ENCODE measurements at regions not wholly inside any gene's neighbourhood (a gene's known extent, or its start where the extent isn't known, plus 50 kb on each side); places are given as distances from the start of the nearest gene placed in this dataset.

GRCh38 chr1:217214551-217214950, 416.3 kb downstream of the GPATCH2 start:
- no peak for DNase-seq (ENCODE audit: low read depth in 2 of 2)

GRCh38 chr1:217211486-217211885, 419.4 kb downstream of the GPATCH2 start:
- no peak for DNase-seq (ENCODE audit: low read depth in 2 of 2)

GRCh38 chr1:217205578-217205977, 425.3 kb downstream of the GPATCH2 start:
- no peak for DNase-seq (ENCODE audit: low read depth in 2 of 2)

GRCh38 chr1:217196616-217197015, 434.3 kb downstream of the GPATCH2 start:
- DNase-seq (ENCODE audit: low read depth in 2 of 2): no peak

- no peak for DNase-seq (ENCODE audit: low read depth in 2 of 2)
These were observed 437.7 kb downstream of the GPATCH2 start for GRCh38 chr1:217193151-217193550.

- no peak for DNase-seq (ENCODE audit: low read depth in 2 of 2)
These were observed 439.4 kb downstream of the GPATCH2 start for GRCh38 chr1:217191441-217191840.

- no peak for DNase-seq (ENCODE audit: low read depth in 2 of 2)
These were observed 440.5 kb downstream of the GPATCH2 start for GRCh38 chr1:217190359-217190758.

GRCh38 chr1:217189362-217189761, 441.5 kb downstream of the GPATCH2 start:
- DNase-seq (ENCODE audit: low read depth in 2 of 2): no peak

- DNase-seq (ENCODE audit: low read depth in 2 of 2): no peak
These were observed 442.3 kb downstream of the GPATCH2 start for GRCh38 chr1:217188280-217189237.

GRCh38 chr1:217186664-217187063, 444.2 kb downstream of the GPATCH2 start:
- no peak for DNase-seq (ENCODE audit: low read depth in 2 of 2)

GRCh38 chr1:217184854-217185253, 446.0 kb downstream of the GPATCH2 start:
- no peak for DNase-seq (ENCODE audit: low read depth in 2 of 2)

GRCh38 chr1:217182992-217183391, 447.9 kb downstream of the GPATCH2 start:
- DNase-seq (ENCODE audit: low read depth in 2 of 2): no peak

GRCh38 chr1:217181756-217182155, 449.1 kb downstream of the GPATCH2 start:
- DNase-seq (ENCODE audit: low read depth in 2 of 2): no peak

GRCh38 chr1:217181176-217181746, 449.6 kb downstream of the GPATCH2 start:
- DNase-seq (ENCODE audit: low read depth in 2 of 2): no peak

GRCh38 chr1:217180443-217180842, 450.4 kb downstream of the GPATCH2 start:
- DNase-seq (ENCODE audit: low read depth in 2 of 2): no peak

GRCh38 chr1:217164403-217164802, 441.2 kb upstream of the ESRRG start:
- no peak for DNase-seq (ENCODE audit: low read depth in 2 of 2)

- DNase-seq (ENCODE audit: low read depth in 2 of 2): no peak
These were observed 430.1 kb upstream of the ESRRG start for GRCh38 chr1:217153361-217153760.

GRCh38 chr1:217150366-217150765, 427.1 kb upstream of the ESRRG start:
- no peak for DNase-seq (ENCODE audit: low read depth in 2 of 2)

GRCh38 chr1:217149791-217150190, 426.6 kb upstream of the ESRRG start:
- DNase-seq (ENCODE audit: low read depth in 2 of 2): no peak

- DNase-seq (ENCODE audit: low read depth in 2 of 2): no peak
These were observed 418.5 kb upstream of the ESRRG start for GRCh38 chr1:217141711-217142110.

GRCh38 chr1:217140041-217140901, 417.0 kb upstream of the ESRRG start:
- DNase-seq (ENCODE audit: low read depth in 2 of 2): no peak

- no peak for DNase-seq (ENCODE audit: low read depth in 2 of 2)
These were observed 416.3 kb upstream of the ESRRG start for GRCh38 chr1:217139513-217139912.

Measured in stimulated activated CD8-positive, alpha-beta memory T cell treated with anti-CD3 and anti-CD28 coated beads, Interleukin-2, amount 100 ng/mL, for 48 hours (primary cell).